GM21423 (cell line): ENCODE measurements at regions not wholly inside any gene's neighbourhood (a gene's known extent, or its start where the extent isn't known, plus 50 kb on each side); places are given as distances from the start of the nearest gene placed in this dataset.

Source experiments
- ATAC-seq: cut with Tn5 transposase; IDR thresholded peaks from one replicate; pipeline ENCODE4 v1.9.1; 2021; ENCODE audit warnings: mild to moderate bottlenecking, moderate library complexity; ENCODE audit not compliant: unreplicated experiment

DNA sequence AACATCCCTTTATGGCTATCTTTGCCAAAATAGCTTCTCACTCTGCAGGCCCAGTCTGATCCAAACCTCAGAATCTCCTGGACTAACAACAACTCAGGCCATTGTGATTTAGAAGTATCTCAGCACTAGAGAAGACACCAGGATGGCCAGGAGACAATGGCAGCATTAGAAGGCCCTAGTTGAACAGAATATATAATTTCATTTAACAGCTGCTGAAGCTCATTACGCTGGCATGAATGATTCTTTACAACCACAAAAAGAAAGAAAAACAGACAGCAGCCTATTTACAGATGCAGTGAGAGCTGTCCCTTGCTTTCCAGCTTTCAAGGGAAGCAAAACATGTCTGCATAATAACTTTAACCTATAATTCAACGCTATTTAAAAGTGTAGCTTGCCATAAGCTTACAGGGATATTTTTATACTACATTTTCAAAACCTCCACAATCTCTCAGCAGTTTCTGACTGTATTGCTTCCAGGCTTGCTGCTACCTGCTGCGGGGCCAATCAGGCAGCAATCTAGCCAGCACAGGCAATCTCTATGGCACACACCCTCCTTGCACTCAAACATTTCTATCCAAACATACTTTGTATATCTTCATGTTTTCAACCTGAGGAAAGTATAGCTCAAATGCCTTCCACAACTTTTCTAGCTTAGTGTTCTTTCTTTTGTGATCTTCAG is 107.3 kb downstream of the OGFRL1 start:
- ATAC-seq = no peak

DNA sequence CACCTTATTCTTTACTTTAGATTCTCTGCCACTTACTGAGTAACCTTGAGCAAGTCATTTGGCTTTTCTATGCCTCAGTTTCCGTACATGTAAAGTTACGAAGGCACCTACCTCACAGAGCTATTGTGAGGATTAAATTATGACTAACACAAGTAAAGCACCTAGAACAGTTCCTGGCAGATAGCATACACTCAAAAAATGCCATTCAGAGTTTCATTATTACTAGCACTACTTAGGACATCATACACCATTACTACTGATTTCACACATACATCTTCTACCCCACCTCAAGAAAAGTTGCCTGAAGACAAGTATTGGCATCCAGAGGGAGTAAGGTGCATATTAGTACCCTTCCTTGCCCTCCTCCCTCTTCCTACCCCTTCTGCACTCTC is 107.8 kb downstream of the OGFRL1 start:
- peak; percentile 94 for ATAC-seq

DNA sequence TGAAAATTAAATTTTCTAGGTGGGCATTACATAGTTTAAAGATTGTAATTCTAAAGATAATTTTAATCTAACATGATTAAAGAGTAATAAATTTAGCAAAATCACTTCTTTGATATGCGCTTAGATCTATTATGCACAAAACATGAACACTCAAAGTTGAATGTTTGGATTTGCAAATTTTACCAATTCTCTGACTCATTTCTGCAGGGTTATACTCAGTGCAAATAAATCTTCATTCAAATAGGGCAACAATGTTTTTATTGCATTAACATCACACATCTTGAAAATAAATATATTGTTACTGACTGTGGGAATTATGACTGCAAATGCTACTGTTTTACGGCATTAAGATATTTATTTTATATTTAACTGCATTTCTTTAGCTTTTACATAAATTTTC is 110.7 kb downstream of the OGFRL1 start:
- ATAC-seq = no peak

DNA sequence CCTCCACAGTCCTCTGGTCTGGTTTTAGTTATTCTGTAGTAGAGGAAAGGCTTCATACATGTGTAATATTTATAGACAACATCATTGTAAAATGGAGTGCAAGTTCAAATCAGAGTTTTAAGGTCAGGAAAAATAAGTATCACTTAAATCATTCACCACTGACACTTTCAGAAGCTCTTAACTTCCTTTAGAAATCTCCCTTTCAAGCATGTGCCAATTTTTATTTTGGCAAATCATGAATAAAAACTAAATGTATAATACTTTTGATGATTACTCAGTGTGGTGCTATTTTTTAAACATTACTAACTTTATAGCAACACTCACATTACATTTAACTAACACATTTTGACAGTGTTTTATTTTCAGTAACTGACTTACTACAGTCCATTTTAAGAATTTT is 112.2 kb downstream of the OGFRL1 start:
- ATAC-seq = no peak

DNA sequence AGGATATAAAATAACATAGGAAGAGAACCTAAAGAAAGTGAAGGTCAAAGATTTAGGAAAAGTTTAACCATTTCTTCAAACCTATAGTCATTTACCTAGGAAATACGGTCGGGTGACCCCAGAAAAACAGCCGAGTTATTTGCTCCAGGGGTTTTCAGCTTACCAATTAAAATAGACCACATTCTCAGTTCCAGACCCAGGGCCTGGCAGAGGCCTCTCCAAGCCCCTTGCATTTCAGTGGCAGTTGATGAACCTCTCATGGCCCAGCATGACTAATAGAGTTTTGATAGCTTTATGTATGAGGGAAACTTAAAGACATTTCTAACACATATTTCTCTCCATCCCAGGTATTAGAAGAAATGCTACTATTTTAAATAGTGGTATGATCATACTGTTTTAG is 113.5 kb downstream of the OGFRL1 start:
- peak; percentile 70 for ATAC-seq

DNA sequence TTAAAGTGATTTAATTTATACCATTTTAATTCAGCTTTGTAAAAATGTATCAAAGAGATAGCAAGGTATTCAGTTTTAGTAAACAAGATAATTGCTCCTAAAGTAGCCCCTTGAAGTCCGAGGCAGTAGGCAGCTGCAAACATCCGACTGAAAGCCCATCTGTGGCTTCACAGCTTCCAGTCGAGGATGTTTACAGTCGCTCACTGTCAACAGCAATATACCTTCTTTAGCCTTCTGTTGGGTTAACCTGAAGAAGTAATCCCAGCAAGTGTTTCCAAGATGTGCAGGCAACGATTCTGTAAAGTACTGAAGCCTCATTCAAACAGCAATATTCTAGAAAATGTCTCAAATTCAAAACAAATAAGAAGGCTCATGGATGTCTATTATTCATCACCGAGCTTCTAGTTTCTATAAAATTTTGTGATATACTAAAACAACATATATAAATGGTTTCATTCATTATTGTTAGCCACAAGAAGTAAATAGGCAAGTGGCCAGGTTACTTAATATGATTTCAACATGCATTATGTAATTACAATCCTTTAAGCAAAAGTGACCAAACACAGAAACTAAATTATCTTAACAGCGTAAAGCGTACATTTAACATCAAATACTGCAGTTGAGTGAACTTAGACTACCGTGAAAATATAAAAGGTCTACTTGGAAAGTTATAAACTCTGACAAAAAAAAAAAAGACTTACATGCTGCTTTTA is 115.0 kb downstream of the OGFRL1 start:
- ATAC-seq = no peak

DNA sequence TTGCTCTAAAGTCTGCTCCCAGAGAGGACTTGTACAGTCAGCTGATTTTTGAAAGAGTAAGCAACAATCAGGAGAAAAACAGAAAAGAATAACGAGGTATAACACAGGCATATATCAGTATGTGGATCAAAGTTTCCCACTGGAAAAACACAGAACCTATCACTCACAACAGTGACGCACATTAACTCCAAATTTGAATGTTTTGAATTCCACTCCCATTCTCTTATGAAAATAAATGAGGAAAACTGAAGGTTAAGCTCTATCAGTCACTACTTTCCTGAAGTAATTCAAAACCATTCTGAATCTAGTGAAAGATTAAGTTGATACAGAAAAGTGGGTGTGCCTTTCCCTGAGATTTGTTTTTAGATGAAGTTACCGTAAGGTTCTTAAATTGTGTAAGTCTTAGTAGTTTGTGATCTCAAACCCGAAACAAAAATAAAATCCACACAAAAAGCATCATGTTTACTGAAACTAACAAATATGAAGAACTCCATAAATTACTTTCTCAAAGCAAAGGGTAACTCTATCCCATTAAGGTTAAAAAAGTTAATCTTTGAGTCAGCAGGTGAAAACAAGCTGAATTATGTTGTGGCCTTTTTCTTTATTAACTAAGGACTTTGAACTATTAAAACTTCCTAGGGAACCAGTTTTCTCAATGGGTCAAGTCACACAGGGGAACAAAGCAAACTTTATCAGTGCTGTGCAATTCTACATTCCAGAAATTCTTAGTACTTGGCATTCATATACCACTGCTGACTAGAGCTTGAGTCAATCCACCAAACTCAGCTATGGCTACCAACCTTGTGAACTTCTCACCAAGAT is 115.7 kb downstream of the OGFRL1 start:
- no peak for ATAC-seq

DNA sequence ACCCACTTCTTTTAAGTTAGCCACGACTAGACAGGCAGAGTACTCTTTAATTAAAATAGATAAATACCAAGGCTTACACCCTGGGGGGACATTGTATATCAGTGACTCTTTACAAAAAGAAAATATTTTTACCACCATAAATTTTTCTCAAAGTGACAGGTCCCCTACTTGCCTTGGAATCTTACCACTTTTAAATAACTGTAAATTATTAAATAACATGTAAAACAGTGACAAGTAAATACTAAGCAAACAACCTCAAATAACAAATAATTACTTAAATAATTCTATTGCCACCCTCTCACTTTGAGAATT is 116.3 kb downstream of the OGFRL1 start:
- ATAC-seq = no peak

DNA sequence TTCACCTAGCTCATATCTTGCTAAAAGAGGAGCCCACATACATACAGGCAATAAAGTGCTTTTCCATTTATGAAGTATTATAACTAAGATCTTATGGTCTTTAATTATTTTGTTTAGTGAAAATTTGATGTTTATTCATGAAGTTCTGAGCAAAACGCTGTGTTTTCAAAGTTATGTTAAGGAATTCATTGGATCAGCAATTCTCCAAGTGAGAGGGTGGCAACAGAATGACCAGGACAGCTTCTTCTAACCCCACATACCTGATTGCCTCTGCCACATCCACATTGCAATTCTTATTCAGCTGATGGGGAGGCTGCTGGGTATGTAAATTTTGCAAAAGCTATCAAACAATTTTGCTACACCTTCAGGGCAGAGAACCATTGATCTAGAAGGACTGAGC is 116.8 kb downstream of the OGFRL1 start:
- no peak for ATAC-seq

DNA sequence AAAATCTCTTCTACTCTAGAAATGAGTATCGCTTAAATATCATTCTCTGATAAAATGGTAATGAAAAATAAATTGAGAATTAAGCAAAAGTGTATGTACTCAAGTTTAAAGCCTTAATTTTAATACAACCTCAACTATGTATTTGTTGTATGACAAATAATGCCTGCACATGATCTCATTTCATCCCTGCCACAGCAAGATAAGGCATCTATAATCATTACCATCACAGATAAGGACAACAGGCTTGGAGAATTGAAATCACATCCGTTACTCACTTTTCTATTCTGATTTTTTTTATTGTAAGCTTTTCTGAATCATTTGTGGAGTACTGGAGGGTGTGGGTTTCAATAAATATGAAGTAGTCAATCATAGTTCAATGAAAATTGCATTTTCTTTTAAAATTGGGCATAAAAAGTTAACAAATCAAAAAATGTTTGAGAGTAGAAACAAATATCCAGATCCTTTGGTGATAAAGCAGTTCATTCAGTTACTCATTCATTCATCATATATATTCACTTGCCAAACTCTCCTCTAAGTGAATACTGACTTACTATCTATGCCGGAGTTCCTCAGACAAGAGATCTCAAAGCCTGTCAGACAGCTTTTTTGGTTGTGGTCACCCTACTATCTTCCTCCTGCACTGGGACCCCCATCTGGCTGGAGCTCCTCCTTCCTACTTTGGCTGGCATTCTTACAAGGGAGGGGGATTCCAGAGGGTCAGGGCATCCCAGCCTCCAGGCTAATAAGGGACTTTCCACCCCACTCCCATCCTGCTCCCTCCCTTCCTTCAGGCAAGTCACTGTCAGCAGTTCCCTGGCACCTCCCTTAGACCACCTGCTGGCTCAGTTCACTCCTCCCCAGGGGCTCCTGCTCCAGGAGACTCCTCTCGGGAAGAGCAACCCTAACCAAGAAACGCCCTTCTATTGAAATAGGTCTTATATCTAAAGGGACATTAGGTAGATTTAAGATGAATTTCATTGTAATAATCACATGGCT is 118.6 kb downstream of the OGFRL1 start:
- no peak for ATAC-seq

DNA sequence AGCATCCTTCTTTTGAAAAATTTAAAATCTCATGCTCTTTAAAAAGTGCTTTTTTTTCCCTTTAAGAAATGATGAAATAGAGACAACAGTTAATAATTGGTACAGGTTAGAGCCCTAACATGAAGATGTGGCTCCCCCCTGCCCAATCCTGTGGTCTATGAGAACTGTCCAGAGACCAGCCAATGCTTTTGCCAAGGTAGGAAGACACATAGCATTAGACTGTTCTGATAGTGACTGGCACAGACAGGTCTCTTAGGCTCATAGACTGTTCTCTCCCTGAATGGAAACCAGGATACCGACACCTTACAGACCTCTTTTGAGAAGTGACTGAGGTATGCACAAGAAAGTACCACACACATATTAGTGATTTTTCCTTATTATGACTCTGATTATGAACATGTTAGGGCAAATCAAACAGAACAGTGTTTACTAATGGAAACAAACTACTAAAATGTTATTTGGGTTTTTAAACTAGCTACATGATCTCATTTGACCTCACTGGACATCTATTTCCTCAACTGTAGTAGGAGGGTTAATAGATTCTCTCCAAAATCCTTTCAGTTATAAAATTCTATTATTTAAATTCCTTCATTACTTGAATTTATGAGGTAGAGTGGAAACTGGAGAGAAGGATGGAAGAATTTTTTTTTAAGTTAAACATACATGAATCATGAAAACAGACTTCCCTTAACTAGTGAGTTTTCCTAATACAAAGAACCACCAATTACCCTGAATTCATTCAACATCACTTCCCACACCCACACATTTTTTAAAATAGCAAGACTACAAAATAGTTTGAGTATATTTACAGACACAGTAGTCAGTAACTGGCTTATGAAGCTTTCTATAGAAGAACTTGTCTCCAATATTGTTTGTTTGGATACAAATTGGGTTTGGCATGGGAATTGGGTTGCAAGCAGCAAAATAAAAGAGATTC is 120.4 kb downstream of the OGFRL1 start:
- no peak for ATAC-seq

DNA sequence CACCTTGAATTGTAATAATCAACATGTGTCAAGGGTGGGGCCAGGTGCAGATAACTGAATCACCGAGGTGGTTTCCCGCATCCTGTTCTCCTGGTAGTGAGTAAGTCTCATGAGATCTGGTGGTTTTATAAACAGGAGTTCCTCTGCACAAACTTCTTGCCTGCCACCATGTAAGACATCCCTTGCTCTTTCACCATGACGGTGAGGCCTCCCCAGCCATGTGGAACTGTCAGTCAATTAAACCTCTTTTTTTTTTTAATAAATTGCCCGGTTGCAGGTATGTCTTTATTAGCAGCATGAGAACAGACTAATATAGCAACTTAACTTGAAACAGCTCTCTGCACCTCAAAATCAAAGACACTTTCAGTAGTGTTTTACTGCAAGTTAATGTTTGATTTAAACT is 121.6 kb downstream of the OGFRL1 start:
- peak; percentile 64 for ATAC-seq

DNA sequence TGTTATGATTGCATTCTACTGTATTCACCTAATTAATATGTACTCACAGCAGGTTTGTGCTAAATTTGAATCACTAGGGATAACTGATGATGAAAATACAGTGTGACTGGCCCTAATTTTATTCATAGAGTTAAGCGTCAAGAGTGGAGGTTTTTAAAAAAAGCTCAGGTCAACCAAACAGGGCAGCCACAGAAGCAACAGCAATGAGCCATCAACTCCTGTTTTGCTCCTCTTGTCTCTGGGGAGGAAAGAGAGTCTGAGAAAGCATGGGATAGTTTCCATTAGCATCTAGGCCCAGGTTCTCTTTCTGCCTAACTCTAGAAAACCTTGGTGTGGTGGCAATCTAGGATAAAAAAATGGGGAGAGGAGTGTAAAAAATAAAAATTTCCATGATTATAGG is 122.1 kb downstream of the OGFRL1 start:
- ATAC-seq = no peak

DNA sequence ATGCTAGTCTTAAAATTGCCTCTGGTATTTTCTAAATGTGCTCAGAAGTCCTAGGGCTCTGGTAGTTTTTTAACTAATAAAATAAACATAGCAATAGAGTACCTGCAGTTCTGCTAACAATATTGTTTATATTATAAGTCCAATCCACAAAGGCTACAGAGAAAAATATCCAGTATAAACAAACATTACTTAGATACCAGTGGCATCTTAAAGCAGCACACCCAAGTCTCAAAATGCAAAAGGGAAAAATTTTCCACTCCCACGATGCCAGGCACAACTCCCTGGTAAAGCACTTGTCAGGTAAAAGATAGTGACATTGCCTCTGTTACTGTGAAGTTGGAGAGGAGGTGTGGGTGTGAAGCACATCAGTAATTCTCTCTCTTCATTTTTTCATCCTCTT is 123.3 kb downstream of the OGFRL1 start:
- ATAC-seq = no peak

DNA sequence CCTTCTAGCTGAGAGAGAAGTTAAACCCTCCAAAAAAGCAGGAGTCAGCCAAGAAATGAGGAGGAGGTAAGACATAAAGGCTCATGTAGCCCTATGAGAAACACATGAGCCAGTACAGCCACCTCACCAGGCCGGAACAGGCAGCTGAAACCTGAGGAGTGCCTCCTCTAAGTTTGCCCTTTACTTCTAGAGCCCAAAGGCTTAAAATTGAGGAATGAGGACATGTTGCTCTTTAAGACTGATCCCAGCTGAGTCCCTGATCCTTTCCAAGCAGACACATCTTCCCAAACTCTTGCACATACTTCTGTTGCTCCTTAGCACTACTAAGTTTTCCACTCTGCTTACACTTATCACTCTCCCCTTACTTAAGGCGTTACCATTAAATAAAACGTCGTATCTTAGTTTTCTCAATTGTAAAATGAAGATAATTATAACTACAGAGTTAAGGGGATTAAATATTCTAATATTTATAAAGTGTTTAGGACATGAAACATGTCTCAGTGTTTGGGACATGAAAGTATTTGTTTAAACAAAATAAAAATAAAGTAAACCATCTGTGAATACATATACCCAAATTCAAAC is 124.0 kb downstream of the OGFRL1 start:
- ATAC-seq = no peak

DNA sequence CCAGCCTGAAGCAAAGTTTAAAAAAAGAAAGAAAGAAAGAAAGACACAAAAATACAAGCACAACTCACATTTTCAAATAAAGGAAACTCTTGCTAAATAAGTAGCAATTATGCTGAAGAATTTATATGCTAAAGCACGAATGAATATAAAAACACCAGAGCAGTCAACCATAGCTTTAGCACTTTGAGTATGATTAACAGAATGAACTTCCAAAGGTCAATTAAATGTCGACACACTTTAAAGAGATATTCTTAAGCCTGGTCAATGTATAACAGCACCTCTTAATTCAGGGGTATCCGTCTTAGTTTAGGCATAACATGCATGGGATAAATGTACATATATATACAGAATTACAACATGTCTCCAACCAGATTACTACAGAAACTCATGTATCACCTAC is 125.9 kb downstream of the OGFRL1 start:
- no peak for ATAC-seq

DNA sequence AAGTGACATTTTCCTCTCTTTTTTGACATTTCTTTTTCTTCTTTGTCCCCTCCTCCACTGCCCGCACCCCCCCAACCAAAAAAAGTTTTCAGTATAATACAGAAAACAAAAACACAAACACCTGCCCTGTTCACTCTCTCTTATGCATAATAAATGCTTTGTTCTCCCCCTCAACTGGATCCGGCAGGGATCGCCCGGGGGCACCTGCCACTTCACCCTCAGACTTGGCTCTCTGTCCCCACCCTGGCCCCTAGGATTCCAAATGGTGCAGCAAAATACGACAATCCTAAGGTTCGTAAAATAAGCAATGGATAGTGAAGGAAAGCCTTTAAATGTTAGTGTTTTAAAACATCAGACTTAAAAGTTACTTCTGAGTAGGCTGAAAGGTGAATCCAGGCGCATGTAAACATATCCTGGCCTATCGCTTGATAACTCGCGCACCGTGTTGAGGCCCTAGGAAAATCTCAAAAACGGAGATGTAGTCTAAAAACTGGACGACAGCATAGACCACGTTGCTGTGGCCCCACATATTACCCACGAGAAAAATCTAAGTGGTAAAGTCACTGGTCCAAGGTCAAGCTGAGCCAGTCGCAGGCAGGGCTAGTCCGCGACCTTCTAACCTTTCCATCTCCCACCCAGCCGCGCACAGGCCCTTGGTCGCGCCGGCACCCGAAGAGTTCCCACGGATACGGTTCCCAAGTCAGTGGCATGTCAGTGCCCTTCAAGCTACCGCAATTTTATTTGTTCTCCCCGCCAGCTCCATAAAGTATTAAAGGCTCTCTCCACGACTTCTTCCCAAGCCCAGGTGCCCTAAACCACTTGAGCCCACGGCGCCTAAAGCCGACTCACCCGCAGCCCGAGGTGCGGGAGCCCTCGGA is 130.8 kb downstream of the OGFRL1 start:
- ATAC-seq = no peak

DNA sequence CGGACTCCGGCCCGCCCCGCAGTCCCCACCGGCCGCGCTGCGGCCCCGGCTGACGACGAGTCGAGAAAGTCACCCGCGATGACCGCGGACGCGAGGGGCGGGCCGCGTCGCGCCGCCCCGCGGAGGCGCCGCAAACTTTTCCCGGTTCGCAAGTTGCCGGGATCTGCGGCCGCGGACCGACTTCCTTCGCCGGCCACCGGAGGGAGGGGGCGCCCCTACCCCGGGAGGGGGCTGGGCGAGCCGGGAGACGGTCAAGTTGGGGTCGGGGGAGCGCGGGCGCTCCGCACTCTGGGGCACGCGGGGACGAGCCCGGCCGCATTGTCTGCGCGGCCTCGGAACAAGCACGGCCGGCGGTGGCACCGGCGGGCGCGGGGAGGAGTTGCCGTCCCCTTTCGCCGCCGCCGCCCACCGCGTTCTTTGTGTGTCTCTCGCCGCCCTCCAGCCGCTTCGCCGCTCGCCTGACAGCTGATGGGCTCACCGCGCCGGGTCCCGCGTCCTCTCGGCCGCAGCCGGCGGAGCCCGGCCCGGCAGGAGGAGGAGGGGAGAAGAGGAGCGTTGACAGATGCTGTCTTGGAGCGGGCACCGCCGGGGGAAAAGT is 131.6 kb downstream of the OGFRL1 start:
- peak; percentile 33 for ATAC-seq
